Activated CD8-positive, alpha-beta memory T cell treated with anti-CD3 and anti-CD28 coated beads, Interleukin-2, amount 10 ng/mL, durations not matched to agents 7 days and 5 days (primary cell): ENCODE measurements at regions not wholly inside any gene's neighbourhood (a gene's known extent, or its start where the extent isn't known, plus 50 kb on each side); places are given as distances from the start of the nearest gene placed in this dataset.

ENCODE experiments used
- ATAC-seq: fragments of 150-1000 bp; cut with Tn5 transposase; one replicate; pipeline ENCODE4 v1.10.0; 2021; ENCODE audit warnings: moderate library complexity
- CTCF ChIA-PET: fragments of 350-600 bp; sonication (Branson Sonifier 250); formaldehyde crosslinking; loops from one replicate; lab custom pipeline; 2021; ENCODE audit warnings: antibody characterized with exemption; lab: Charles Lee
- DNase-seq: peaks from one replicate; pipeline ENCODE4 v3.0.0-alpha.2; 2020
- H3K27ac Mint-ChIP-seq: one replicate; pipeline ENCODE4 v1.8.0; 2021; ENCODE audit warnings: mild to moderate bottlenecking, mixed read lengths
- H3K27me3 Mint-ChIP-seq: one replicate; pipeline ENCODE4 v1.8.0; 2021; ENCODE audit warnings: mixed read lengths
- H3K36me3 Mint-ChIP-seq: one replicate; pipeline ENCODE4 v1.8.0; 2021; ENCODE audit warnings: mild to moderate bottlenecking, mixed read lengths
- H3K4me1 Mint-ChIP-seq: one replicate; pipeline ENCODE4 v1.8.0; 2021; ENCODE audit warnings: mixed read lengths
- H3K4me3 Mint-ChIP-seq: one replicate; pipeline ENCODE4 v1.8.0; 2021; ENCODE audit warnings: mild to moderate bottlenecking, moderate library complexity, mixed read lengths
- H3K9me3 Mint-ChIP-seq: one replicate; pipeline ENCODE4 v1.8.0; 2022; ENCODE audit warnings: low read depth, mixed read lengths

DNA sequence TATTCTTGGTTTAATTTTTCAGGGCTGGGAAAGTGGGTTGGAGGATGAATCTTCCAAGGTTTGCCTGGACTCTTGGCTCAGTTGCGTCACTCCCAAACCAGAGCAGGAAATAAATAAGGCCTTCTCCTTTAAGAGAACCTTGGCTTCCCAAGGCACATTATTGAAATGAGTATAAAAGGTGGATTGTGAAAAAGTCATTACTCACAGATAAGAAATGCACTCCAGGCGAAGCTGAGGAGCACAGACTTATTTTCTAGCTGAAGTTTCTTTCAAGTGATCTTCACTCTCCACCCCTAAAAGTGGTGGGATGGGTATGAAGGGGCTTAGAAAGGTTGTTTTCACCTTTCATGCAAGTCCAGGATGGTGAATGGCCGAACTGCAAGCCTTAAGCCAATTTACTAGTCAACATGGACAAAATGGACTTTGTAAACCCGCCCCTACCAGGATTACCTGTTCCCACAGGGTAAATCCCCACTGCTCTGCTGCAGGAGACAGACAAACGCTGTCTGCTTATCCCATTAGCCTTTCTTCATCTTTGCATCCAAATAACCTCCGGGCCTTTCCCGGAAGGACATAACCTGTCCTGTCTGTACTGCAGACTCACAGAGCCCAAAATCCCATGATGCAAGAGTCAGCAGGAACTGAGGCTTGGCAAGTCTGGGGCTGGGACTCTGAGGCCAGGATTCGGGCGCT is 207.6 kb downstream of the BCL11B start:
- no peak overlapping the region for H3K4me3 Mint-ChIP-seq
- DNase-seq (peak; percentile 18), ATAC-seq (no peak)
- peaks cover 9% of the 10 kb centered on the region for H3K27me3 Mint-ChIP-seq
- H3K4me1 Mint-ChIP-seq: peaks cover 7% of the 10 kb centered on the region
- no peaks in the 10 kb centered on the region for H3K9me3 Mint-ChIP-seq
- H3K27ac Mint-ChIP-seq: no peak overlapping the region
- no peaks in the 10 kb centered on the region for H3K36me3 Mint-ChIP-seq
- CTCF ChIA-PET: interaction anchor here (1.0 kb wide), 1 partner anchor 124 kb away, joined by 3 read pairs; no protein-coding TSS in a partner anchor

DNA sequence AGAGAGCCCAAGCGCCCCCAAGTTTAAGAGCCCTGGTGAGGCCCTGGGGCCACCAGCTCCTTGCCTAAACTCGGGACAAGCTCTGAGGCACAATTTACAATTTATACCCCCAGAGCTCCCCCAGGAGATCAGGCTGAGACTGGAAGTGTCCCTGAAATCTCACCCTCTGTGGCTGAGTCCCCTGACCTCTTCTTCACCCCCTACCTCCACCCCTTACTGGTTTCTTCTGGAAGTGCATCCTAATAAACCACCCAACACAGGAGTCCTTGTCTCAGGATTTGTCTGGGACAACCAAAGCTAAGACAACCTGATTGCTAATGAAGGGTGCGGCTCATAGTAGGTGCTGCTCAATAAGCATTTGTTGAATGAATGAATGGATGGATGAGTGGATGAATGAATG is 206.4 kb downstream of the BCL11B start:
- H3K36me3 Mint-ChIP-seq: no peaks in the 10 kb centered on the region
- H3K4me1 Mint-ChIP-seq: peaks cover 7% of the 10 kb centered on the region
- no peak overlapping the region for H3K27ac Mint-ChIP-seq
- no peaks in the 10 kb centered on the region for H3K9me3 Mint-ChIP-seq
- no peak for DNase-seq
- CTCF ChIA-PET: no interaction called here
- H3K4me3 Mint-ChIP-seq: no peak overlapping the region
- no peak for ATAC-seq
- peaks cover 9% of the 10 kb centered on the region for H3K27me3 Mint-ChIP-seq

DNA sequence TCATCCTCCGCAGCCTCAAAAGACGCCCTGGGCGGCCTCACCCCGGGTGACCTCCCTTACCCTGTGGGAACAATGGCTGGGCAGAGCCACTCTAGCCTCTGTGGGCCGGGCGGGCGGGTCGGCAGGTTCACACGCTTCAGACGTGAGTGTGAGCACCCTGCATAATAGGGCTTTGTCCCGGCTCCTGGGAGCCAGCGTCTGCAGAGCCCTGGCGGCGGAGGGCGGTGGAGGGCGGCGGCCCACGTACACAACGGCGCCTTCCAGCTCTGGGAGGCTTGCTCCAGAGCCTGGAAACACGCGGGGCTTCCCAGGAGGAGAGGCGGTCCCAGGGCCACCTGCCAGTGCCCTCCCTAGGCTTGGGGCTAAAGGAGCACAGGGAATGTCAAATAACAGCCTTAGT is 205.6 kb downstream of the BCL11B start:
- CTCF ChIA-PET: no interaction called here
- Mint-ChIP-seq H3K4me3 (no peak overlapping the region), H3K9me3 (no peaks in the 10 kb centered on the region), H3K27me3 (peaks cover 6% of the 10 kb centered on the region), H3K27ac (no peak overlapping the region), H3K36me3 (no peaks in the 10 kb centered on the region), H3K4me1 (peaks cover 7% of the 10 kb centered on the region)
- ATAC-seq (no peak), DNase-seq (no peak)

DNA sequence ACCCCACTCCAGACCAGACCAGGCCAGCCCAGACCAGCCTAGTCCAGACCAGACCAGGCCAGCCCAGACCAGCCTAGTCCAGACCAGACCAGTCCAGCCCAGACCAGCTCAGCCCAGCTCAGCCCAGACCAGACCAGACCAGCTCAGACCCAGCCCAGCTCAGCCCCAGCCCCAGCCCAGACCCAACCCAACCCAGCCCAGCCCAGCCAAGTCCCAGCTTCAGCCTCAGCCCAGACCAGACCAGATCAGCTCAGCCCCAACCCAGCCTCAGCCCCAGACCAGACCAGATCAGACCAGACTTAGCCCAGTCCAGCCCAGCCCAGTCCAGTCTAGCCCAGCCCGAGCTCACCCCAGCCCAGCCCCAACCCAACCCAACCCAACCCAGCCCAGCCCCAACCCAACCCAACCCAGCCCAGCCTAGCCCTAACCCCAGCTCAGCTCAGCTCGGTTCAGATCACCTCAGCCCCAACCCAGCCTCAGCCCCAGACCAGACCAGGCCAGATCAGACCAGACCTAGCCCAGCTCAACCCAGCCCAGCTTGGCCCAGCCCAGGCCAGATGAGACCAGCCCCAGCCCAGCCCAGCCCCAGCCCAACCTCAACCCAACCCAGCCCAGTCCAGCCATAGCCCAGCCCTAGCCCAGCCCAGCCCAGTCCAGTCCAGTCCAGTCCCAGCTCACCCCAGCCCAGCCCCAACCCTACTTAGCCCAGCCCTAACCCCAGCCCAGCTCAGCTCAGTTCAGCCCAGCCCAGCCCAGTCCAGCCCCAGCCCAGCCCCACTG is 204.7 kb downstream of the BCL11B start:
- H3K27ac Mint-ChIP-seq: no peak overlapping the region
- CTCF ChIA-PET: no interaction called here
- H3K4me1 Mint-ChIP-seq: peaks cover 7% of the 10 kb centered on the region
- H3K4me3 Mint-ChIP-seq: no peak overlapping the region
- no peaks in the 10 kb centered on the region for H3K9me3 Mint-ChIP-seq
- no peak for DNase-seq
- H3K27me3 Mint-ChIP-seq: peaks cover 6% of the 10 kb centered on the region
- no peak for ATAC-seq
- no peaks in the 10 kb centered on the region for H3K36me3 Mint-ChIP-seq

GRCh38 chr14:99067927-99068326 is 204.1 kb downstream of the BCL11B start:
- no peak overlapping the region for H3K27ac Mint-ChIP-seq
- peaks cover 7% of the 10 kb centered on the region for H3K4me1 Mint-ChIP-seq
- peaks cover 6% of the 10 kb centered on the region for H3K27me3 Mint-ChIP-seq
- no peaks in the 10 kb centered on the region for H3K9me3 Mint-ChIP-seq
- DNase-seq: no peak
- no peak for ATAC-seq
- CTCF ChIA-PET: no interaction called here
- H3K4me3 Mint-ChIP-seq: no peak overlapping the region
- no peaks in the 10 kb centered on the region for H3K36me3 Mint-ChIP-seq

DNA sequence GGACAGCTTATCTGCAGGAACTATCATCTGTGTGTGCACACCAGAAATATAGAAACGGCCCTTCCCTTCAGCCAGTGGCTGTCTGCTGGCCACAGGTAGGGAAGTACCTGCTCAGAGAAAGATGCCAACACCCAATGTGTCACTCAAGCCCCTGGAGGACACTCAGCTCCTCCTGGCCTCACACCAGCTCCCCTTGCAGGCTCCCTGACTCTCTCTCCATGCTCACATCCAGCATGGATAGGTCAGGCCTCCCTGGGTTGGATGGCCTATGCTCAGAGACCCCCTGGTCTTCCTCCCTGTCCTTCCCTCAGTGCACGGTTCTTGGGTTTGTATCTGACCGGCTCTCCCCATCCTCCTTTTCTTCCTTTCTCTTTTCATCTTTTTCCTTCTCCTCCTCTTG is 202.1 kb downstream of the BCL11B start:
- no peak for DNase-seq

DNA sequence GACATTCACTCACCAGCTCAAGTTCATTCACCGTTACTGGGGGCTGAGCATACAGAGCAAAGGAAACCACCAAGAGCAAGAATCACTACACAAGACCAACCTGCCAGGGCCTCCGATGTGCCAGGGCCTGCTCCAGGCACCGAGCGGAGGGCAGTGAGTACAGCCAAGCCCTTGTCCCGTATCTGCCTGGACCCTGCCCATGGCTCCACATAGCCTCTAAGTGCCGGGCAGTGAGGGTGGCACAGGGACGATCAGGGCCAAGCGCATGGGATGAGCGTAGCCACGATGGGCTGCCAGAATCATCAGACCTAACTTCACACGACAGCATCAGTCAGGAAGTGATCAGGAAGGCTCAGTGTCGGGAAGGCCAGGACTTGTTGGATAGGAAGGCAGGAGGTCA is 199.6 kb downstream of the BCL11B start:
- Mint-ChIP-seq H3K4me3 (no peak overlapping the region), H3K27ac (no peak overlapping the region), H3K27me3 (no peaks in the 10 kb centered on the region), H3K4me1 (peaks cover 20% of the 10 kb centered on the region), H3K9me3 (no peaks in the 10 kb centered on the region), H3K36me3 (no peaks in the 10 kb centered on the region)
- CTCF ChIA-PET: no interaction called here
- ATAC-seq (no peak), DNase-seq (no peak)

More for the DNA sequence above, 202.1 kb downstream of the BCL11B start:
- H3K9me3 Mint-ChIP-seq: no peaks in the 10 kb centered on the region
- H3K36me3 Mint-ChIP-seq: no peaks in the 10 kb centered on the region
- H3K27me3 Mint-ChIP-seq: no peaks in the 10 kb centered on the region
- no peak for ATAC-seq
- no peak overlapping the region for H3K4me3 Mint-ChIP-seq
- no peak overlapping the region for H3K27ac Mint-ChIP-seq
- CTCF ChIA-PET: no interaction called here
- peaks cover 2% of the 10 kb centered on the region for H3K4me1 Mint-ChIP-seq

- H3K4me3 Mint-ChIP-seq: no peak overlapping the region
- DNase-seq (no peak), ATAC-seq (no peak)
- peaks cover 24% of the 10 kb centered on the region for H3K4me1 Mint-ChIP-seq
- H3K9me3 Mint-ChIP-seq: no peaks in the 10 kb centered on the region
- no peak overlapping the region for H3K27ac Mint-ChIP-seq
- CTCF ChIA-PET: no interaction called here
- no peaks in the 10 kb centered on the region for H3K27me3 Mint-ChIP-seq
- H3K36me3 Mint-ChIP-seq: no peaks in the 10 kb centered on the region
Measured at GRCh38 chr14:99072956-99073355, 199.0 kb downstream of the BCL11B start.

DNA sequence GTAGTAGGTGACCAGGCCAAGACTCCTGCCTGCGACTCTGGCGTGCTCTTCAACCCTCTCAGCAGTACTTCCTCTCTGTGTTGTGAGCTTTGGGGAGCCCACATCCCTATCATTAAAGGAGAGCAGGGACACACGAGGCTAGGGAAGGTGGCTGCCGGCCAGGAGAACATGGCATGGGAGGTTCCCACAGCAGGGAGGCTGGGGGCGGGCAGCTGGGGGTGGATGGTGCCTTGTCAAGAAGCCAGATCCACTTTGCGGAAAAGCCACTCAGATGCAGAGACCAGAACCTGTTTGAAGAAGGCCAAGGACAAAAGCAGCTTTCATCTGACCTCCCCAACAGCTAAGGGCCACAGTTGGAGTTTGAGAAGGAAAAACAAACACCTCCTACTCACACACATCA is 198.6 kb downstream of the BCL11B start:
- no peak overlapping the region for H3K4me3 Mint-ChIP-seq
- H3K27ac Mint-ChIP-seq: no peak overlapping the region
- CTCF ChIA-PET: no interaction called here
- no peaks in the 10 kb centered on the region for H3K27me3 Mint-ChIP-seq
- H3K4me1 Mint-ChIP-seq: peaks cover 24% of the 10 kb centered on the region
- no peak for DNase-seq
- H3K9me3 Mint-ChIP-seq: no peaks in the 10 kb centered on the region
- no peak for ATAC-seq
- H3K36me3 Mint-ChIP-seq: no peaks in the 10 kb centered on the region

DNA sequence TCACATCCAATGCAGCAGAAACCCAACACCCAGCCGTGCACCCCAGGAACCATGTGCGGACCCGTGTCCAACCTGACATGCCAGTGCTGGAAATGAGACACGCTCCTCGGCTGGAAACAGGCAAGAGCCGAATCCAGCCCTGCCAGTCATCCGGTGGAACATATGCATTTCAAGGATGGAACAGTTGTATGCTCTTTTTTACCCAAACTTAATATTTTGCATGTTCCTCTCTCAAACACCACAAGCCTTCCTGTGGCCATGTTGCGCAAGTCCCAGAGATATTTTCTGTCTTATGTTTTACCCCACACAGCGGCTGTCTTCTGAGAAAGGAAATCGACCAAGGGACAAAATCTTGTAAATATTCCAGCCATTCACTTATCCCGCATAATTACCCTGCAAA is 196.9 kb downstream of the BCL11B start:
- peaks cover 4% of the 10 kb centered on the region for H3K36me3 Mint-ChIP-seq
- no peak overlapping the region for H3K27ac Mint-ChIP-seq
- no peak overlapping the region for H3K4me3 Mint-ChIP-seq
- no peaks in the 10 kb centered on the region for H3K27me3 Mint-ChIP-seq
- peaks cover 3% of the 10 kb centered on the region for H3K9me3 Mint-ChIP-seq
- ATAC-seq: no peak
- DNase-seq: no peak
- CTCF ChIA-PET: no interaction called here
- H3K4me1 Mint-ChIP-seq: peaks cover 26% of the 10 kb centered on the region

- Mint-ChIP-seq H3K27ac (no peak overlapping the region), H3K27me3 (no peaks in the 10 kb centered on the region)
- CTCF ChIA-PET: no interaction called here
Measured at GRCh38 chr14:99075771-99076375, 196.1 kb downstream of the BCL11B start.

GRCh38 chr14:99077076-99077843 is 194.7 kb downstream of the BCL11B start:
- Mint-ChIP-seq H3K4me3 (no peak overlapping the region), H3K27ac (no peak overlapping the region), H3K9me3 (peaks cover 12% of the 10 kb centered on the region), H3K4me1 (peaks cover 26% of the 10 kb centered on the region), H3K27me3 (no peaks in the 10 kb centered on the region), H3K36me3 (peaks cover 11% of the 10 kb centered on the region)
- DNase-seq: peak; percentile 37
- ATAC-seq: peak; percentile 73
- CTCF ChIA-PET: no interaction called here

More at GRCh38 chr14:99075771-99076375, 196.1 kb downstream of the BCL11B start:
- DNase-seq (no peak), ATAC-seq (no peak)
- Mint-ChIP-seq H3K36me3 (peaks cover 10% of the 10 kb centered on the region), H3K9me3 (peaks cover 8% of the 10 kb centered on the region), H3K4me1 (peaks cover 26% of the 10 kb centered on the region), H3K4me3 (no peak overlapping the region)

DNA sequence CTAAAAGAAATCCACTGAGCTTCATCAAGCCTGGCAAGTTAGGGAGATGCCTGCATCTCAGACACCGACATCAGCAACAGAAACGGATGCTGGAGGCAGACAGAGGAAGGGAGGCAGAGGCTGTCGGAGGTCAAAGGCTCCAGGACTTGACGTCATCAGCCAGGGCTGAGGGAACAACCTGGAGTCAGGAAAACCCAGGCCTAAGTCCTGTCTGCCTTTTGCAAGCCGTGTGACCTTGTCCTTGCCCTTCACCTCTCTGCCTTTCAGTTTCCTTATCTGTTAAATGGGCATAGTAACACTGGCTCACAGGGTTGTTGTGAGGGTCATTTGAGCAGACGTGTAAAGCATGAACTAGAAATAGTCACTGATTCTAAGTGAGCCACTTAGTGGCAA is 194.2 kb downstream of the BCL11B start:
- no peaks in the 10 kb centered on the region for H3K27me3 Mint-ChIP-seq
- H3K4me1 Mint-ChIP-seq: peaks cover 26% of the 10 kb centered on the region
- ATAC-seq: no peak
- no peak overlapping the region for H3K4me3 Mint-ChIP-seq
- H3K9me3 Mint-ChIP-seq: peaks cover 12% of the 10 kb centered on the region
- peaks cover 12% of the 10 kb centered on the region for H3K36me3 Mint-ChIP-seq
- CTCF ChIA-PET: no interaction called here
- no peak overlapping the region for H3K27ac Mint-ChIP-seq
- peak; percentile 1 for DNase-seq
